Suprapubic skin (tissue), 3 donors: ENCODE measurements at regions not wholly inside any gene's neighbourhood (a gene's known extent, or its start where the extent isn't known, plus 50 kb on each side); places are given as distances from the start of the nearest gene placed in this dataset.

Experiments
- POLR2AphosphoS5 ChIP-seq, 3 donors: sonication (generic); formaldehyde crosslinking; IDR thresholded peaks; one replicate each; pipeline ENCODE4 v1.6.1; 2017; ENCODE audit warnings: antibody characterized with exemption in 3 of 3
- TF ChIP-seq, protein P1 (sequence below), 2 donors: fragments of 200-600 bp in 1 of 2; fragments of 450-650 bp in 1 of 2; sonication (generic) in 1 of 2; IDR thresholded peaks; one replicate each; pipeline ENCODE4 v1.5.1; 2016 to 2019; ENCODE audit warnings: antibody characterized with exemption in 2 of 2, mild to moderate bottlenecking in 1 of 2, moderate library complexity in 1 of 2

DNA sequence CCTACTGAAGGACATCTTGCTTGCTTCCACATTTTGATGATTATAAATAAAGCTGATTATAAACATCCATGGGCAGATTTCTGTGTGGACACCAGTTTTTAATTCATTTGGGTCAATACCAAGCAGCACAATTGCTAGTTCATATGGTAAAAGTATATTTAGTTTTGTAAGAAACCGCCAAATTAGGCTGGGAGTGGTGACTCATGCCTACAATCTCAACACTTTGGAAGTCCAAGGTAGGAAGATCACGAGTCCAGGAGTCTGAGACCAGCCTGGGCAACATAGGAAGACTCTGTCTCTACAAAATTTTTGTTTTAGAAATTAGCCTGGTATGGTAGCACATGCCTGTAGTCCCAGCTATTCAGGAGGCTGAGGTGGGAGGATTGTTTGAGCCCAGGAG, 52.6 kb upstream of the ABHD2 start:
- TF ChIP-seq, protein P1, sequence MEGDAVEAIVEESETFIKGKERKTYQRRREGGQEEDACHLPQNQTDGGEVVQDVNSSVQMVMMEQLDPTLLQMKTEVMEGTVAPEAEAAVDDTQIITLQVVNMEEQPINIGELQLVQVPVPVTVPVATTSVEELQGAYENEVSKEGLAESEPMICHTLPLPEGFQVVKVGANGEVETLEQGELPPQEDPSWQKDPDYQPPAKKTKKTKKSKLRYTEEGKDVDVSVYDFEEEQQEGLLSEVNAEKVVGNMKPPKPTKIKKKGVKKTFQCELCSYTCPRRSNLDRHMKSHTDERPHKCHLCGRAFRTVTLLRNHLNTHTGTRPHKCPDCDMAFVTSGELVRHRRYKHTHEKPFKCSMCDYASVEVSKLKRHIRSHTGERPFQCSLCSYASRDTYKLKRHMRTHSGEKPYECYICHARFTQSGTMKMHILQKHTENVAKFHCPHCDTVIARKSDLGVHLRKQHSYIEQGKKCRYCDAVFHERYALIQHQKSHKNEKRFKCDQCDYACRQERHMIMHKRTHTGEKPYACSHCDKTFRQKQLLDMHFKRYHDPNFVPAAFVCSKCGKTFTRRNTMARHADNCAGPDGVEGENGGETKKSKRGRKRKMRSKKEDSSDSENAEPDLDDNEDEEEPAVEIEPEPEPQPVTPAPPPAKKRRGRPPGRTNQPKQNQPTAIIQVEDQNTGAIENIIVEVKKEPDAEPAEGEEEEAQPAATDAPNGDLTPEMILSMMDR (IDR thresholded peaks at IDR 0.05) = no peak
- no peak for TF ChIP-seq POLR2AphosphoS5 (IDR thresholded peaks at IDR 0.05)
